OCI-LY1 (cell line): ENCODE measurements at regions not wholly inside any gene's neighbourhood (a gene's known extent, or its start where the extent isn't known, plus 50 kb on each side); places are given as distances from the start of the nearest gene placed in this dataset.

ENCODE experiments used
- H2AFZ ChIP-seq: fragments of 200-600 bp; sonication (generic), shearing (Covaris generic); 2 replicates; pipeline ENCODE4 v1.6.0; 2014; ENCODE audit warnings: antibody characterized with exemption, mild to moderate bottlenecking, low read length
- H3F3A ChIP-seq: fragments of 200-600 bp; sonication (generic), shearing (Covaris generic); 2 replicates; pipeline ENCODE4 v1.6.0; 2014; ENCODE audit warnings: mild to moderate bottlenecking, antibody characterized with exemption, low read length, moderate library complexity; ENCODE audit not compliant: insufficient read depth
- H3K27ac ChIP-seq: fragments of 200-600 bp; sonication (generic); 2 replicates; pipeline ENCODE4 v1.5.1; 2014; ENCODE audit warnings: low read length, mixed run types, mild to moderate bottlenecking, low read depth; ENCODE audit not compliant: poor library complexity, severe bottlenecking
- H3K27me3 ChIP-seq: fragments of 200-600 bp; sonication (generic); 2 replicates; pipeline ENCODE4 v1.6.0; 2014; ENCODE audit warnings: antibody characterized with exemption, mild to moderate bottlenecking, low read length, moderate library complexity; ENCODE audit not compliant: insufficient read depth
- H3K36me3 ChIP-seq: fragments of 200-600 bp; sonication (generic); 2 replicates; pipeline ENCODE4 v1.6.1; 2014; ENCODE audit warnings: mild to moderate bottlenecking, antibody characterized with exemption, low read length, moderate library complexity, mixed read lengths; ENCODE audit not compliant: insufficient read depth
- H3K4me1 ChIP-seq: fragments of 200-600 bp; sonication (generic); 2 replicates; pipeline ENCODE4 v1.5.1; 2014; ENCODE audit warnings: mild to moderate bottlenecking, low read length, moderate library complexity; ENCODE audit not compliant: insufficient read depth, severe bottlenecking
- H3K4me2 ChIP-seq: fragments of 200-600 bp; sonication (generic), shearing (Covaris generic); 2 replicates; pipeline ENCODE4 v1.6.1; 2014; ENCODE audit warnings: low read length
- H3K4me3 ChIP-seq: fragments of 200-600 bp; sonication (generic); 2 replicates; pipeline ENCODE4 v1.5.1; 2014; ENCODE audit warnings: low read length, low read depth, mild to moderate bottlenecking, mixed read lengths; ENCODE audit not compliant: poor library complexity, severe bottlenecking
- H3K79me2 ChIP-seq: fragments of 200-600 bp; shearing (Covaris generic); 2 replicates; pipeline ENCODE4 v1.6.1; 2016; ENCODE audit warnings: mixed run types, low read length, mixed read lengths; ENCODE audit not compliant: insufficient read depth
- H3K9ac ChIP-seq: fragments of 200-600 bp; sonication (generic), shearing (Covaris generic); 2 replicates; pipeline ENCODE4 v1.6.1; 2014; ENCODE audit warnings: mild to moderate bottlenecking, low read length, mixed read lengths
- H3K9me2 ChIP-seq: fragments of 200-600 bp; sonication (generic), shearing (Covaris generic); 2 replicates; pipeline ENCODE4 v1.6.1; 2014; ENCODE audit warnings: low read depth, mild to moderate bottlenecking, low read length, mixed read lengths
- H3K9me3 ChIP-seq: fragments of 200-600 bp; shearing (Covaris generic); 2 replicates; pipeline ENCODE4 v1.6.1; 2014; ENCODE audit warnings: low read length, mixed read lengths
- H4K20me1 ChIP-seq: fragments of 200-600 bp; sonication (generic), shearing (Covaris generic); 2 replicates; pipeline ENCODE4 v1.6.0; 2016; ENCODE audit warnings: mild to moderate bottlenecking, low read length; ENCODE audit not compliant: insufficient read depth
- EZH2 ChIP-seq: fragments of 200-600 bp; sonication (generic), shearing (Covaris generic); IDR thresholded peaks from 2 replicates; pipeline ENCODE4 v1.8.0; 2017; ENCODE audit warnings: borderline replicate concordance, mixed run types, mild to moderate bottlenecking, antibody characterized with exemption, low read length, moderate library complexity, mixed read lengths
- TF ChIP-seq, protein P1 (sequence below): fragments of 200-600 bp; sonication (generic), shearing (Covaris generic); IDR thresholded peaks from 2 replicates; pipeline ENCODE4 v1.5.1; 2017; ENCODE audit warnings: mild to moderate bottlenecking, antibody characterized with exemption, low read length, moderate library complexity, mixed read lengths

DNA sequence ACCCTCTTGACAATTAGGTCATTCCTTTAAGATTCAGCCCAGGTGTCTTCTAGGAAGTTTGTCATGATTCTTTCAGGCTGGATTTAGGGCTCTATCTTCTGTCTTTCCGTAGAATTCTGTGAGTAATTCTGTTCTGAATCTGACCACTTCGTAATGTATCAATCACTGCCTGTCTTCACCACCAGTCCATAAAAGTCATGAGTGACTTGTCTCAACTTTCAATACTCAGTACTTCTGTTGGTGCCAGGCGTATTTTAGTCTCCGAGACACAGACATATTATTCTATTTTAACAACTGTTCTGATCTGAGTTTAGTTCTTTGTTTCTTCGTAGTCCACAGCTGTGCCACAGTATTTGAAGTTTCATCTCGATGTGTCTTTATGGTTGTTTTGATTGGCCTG lies 310.7 kb downstream of the PPARGC1A start:
- H3K79me2 ChIP-seq = no peaks in the 10 kb centered on the region
- H3K4me2 ChIP-seq = no peak overlapping the region
- H3F3A ChIP-seq = no peaks in the 10 kb centered on the region
- H3K27me3 ChIP-seq = no peaks in the 10 kb centered on the region
- H3K4me3 ChIP-seq = no peak overlapping the region
- H3K9me3 ChIP-seq = no peaks in the 10 kb centered on the region
- H3K36me3 ChIP-seq = no peaks in the 10 kb centered on the region
- H3K9me2 ChIP-seq = no peaks in the 10 kb centered on the region
- no peak overlapping the region for H2AFZ ChIP-seq
- H3K4me1 ChIP-seq = no peaks in the 10 kb centered on the region
- no peak for TF ChIP-seq EZH2
- TF ChIP-seq, protein P1, sequence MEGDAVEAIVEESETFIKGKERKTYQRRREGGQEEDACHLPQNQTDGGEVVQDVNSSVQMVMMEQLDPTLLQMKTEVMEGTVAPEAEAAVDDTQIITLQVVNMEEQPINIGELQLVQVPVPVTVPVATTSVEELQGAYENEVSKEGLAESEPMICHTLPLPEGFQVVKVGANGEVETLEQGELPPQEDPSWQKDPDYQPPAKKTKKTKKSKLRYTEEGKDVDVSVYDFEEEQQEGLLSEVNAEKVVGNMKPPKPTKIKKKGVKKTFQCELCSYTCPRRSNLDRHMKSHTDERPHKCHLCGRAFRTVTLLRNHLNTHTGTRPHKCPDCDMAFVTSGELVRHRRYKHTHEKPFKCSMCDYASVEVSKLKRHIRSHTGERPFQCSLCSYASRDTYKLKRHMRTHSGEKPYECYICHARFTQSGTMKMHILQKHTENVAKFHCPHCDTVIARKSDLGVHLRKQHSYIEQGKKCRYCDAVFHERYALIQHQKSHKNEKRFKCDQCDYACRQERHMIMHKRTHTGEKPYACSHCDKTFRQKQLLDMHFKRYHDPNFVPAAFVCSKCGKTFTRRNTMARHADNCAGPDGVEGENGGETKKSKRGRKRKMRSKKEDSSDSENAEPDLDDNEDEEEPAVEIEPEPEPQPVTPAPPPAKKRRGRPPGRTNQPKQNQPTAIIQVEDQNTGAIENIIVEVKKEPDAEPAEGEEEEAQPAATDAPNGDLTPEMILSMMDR = no peak
- no peak overlapping the region for H3K9ac ChIP-seq
- no peak overlapping the region for H3K27ac ChIP-seq
- no peaks in the 10 kb centered on the region for H4K20me1 ChIP-seq

DNA sequence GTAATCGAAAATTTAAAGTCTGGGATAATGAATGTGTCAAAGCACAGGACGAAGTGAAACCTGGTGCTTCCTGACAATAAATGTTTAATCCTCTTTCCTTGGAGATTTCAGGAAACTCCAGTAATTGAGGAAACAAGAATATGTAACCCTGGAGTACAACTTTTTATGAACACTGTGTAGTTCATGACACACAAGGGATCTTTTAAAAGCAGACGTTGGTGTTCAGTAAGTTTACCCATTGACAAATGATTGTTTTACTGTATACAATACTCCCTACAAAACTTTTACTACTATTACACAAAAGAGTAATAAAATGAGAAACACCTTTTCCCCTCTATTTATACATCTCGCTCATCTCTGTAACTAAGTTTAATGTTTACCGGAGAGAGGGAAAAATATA lies 312.4 kb downstream of the PPARGC1A start:
- H3K9ac ChIP-seq = no peak overlapping the region
- H2AFZ ChIP-seq = no peak overlapping the region
- no peaks in the 10 kb centered on the region for H3F3A ChIP-seq
- no peaks in the 10 kb centered on the region for H4K20me1 ChIP-seq
- no peak overlapping the region for H3K4me2 ChIP-seq
- no peaks in the 10 kb centered on the region for H3K27me3 ChIP-seq
- H3K4me3 ChIP-seq = no peak overlapping the region
- H3K4me1 ChIP-seq = no peaks in the 10 kb centered on the region
- H3K79me2 ChIP-seq = no peaks in the 10 kb centered on the region
- no peaks in the 10 kb centered on the region for H3K9me2 ChIP-seq
- no peaks in the 10 kb centered on the region for H3K36me3 ChIP-seq
- TF ChIP-seq EZH2 = no peak
- no peak overlapping the region for H3K27ac ChIP-seq
- H3K9me3 ChIP-seq = no peaks in the 10 kb centered on the region

DNA sequence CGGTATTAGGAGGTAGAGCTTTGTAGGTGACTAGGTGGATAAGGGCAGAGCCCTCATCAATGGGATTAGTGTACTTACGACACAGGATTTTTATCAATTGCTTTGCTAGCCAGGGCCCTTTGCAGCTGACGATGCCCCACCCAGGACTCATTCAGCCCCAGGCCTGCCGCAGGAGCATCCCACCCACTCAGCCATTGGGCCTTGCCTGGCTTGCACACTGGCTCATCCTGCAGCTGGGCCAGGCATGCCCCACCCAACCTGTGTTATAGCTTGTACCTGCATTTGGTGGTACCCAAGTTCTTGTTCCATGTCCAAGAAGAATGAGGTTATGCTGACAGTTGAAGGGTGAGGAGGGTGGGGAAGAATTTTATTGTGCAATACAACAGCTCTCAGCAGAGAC lies 317.5 kb downstream of the PPARGC1A start:
- no peaks in the 10 kb centered on the region for H3K4me1 ChIP-seq
- no peaks in the 10 kb centered on the region for H4K20me1 ChIP-seq
- no peak overlapping the region for H2AFZ ChIP-seq
- no peaks in the 10 kb centered on the region for H3K9me2 ChIP-seq
- no peak overlapping the region for H3K27ac ChIP-seq
- no peak for TF ChIP-seq EZH2
- TF ChIP-seq, protein P1 = no peak
- no peaks in the 10 kb centered on the region for H3K79me2 ChIP-seq
- H3K4me2 ChIP-seq = no peak overlapping the region
- H3F3A ChIP-seq = no peaks in the 10 kb centered on the region
- no peaks in the 10 kb centered on the region for H3K27me3 ChIP-seq
- no peak overlapping the region for H3K9ac ChIP-seq
- H3K36me3 ChIP-seq = no peaks in the 10 kb centered on the region
- H3K9me3 ChIP-seq = no peaks in the 10 kb centered on the region
- H3K4me3 ChIP-seq = no peak overlapping the region

DNA sequence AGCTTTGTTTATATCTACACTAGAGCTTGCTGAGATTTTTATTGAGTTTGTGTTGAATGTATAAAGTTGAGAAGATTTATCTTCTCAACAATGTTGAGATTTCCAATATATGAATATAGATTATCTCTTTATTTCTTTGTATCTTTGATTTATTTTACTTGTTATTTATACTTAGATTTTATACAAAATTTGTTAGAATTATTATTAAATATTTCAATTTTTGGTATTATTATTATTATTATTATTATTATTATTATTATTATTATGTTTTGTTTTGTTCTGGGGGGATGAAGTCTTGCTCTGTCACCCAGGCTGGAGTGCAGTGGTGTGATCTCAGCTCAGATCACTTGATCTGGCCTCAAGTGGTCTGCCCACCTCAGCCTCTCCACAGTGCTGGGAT lies 322.5 kb downstream of the PPARGC1A start:
- H3K27me3 ChIP-seq = no peaks in the 10 kb centered on the region
- H3F3A ChIP-seq = no peaks in the 10 kb centered on the region
- H4K20me1 ChIP-seq = no peaks in the 10 kb centered on the region
- no peak overlapping the region for H3K27ac ChIP-seq
- H3K9me3 ChIP-seq = no peaks in the 10 kb centered on the region
- H3K9ac ChIP-seq = no peak overlapping the region
- no peaks in the 10 kb centered on the region for H3K79me2 ChIP-seq
- H3K36me3 ChIP-seq = no peaks in the 10 kb centered on the region
- H3K4me2 ChIP-seq = no peak overlapping the region
- H2AFZ ChIP-seq = no peak overlapping the region
- no peaks in the 10 kb centered on the region for H3K4me1 ChIP-seq
- H3K9me2 ChIP-seq = no peaks in the 10 kb centered on the region
- TF ChIP-seq, protein P1 = no peak
- no peak for TF ChIP-seq EZH2
- H3K4me3 ChIP-seq = no peak overlapping the region
